CD14-positive monocyte (primary cell): ENCODE measurements at regions not wholly inside any gene's neighbourhood (a gene's known extent, or its start where the extent isn't known, plus 50 kb on each side); places are given as distances from the start of the nearest gene placed in this dataset.
A peak's percentile ranks its signal among the peaks of the same experiment; 100 is the strongest.
"Not testable (repeated sequence)": the region's sequence is repeated elsewhere in the genome, so short reads cannot be mapped to it uniquely, and the experiment has no call there.

ENCODE experiments used
- DNase-seq, 3 donors: peaks; one replicate each; pipeline ENCODE4 v3.0.0-alpha.2; 2011 to 2022
- H2AFZ ChIP-seq: 2 replicates; pipeline ENCODE4 v1.6.0; 2012; ENCODE audit warnings: mild to moderate bottlenecking, low read depth, low read length, inconsistent platforms; ENCODE audit not compliant: insufficient read depth, poor library complexity, severe bottlenecking
- H3K27ac ChIP-seq, 2 donors: 1 replicate in 1 of 2; 2 replicates in 1 of 2; pipeline ENCODE4 v1.5.1; 2012 to 2013; ENCODE audit warnings: low read length in 2 of 2, control low read depth in 1 of 2, inconsistent platforms in 1 of 2, low read depth in 1 of 2, mild to moderate bottlenecking in 1 of 2
- H3K27me3 ChIP-seq, 2 donors: one replicate each; pipeline versions ENCODE4 v1.6.0 to v1.6.1; 2011 to 2013; ENCODE audit warnings: low read length in 2 of 2; ENCODE audit not compliant: control insufficient read depth in 2 of 2, insufficient read depth in 2 of 2
- H3K36me3 ChIP-seq, 2 donors: replicated peaks in 1 of 2; 1 replicate in 1 of 2; 2 replicates in 1 of 2; pipeline versions ENCODE4 v1.5.1 to v1.6.1; 2012 to 2013; ENCODE audit warnings: low read length in 2 of 2, control low read depth in 1 of 2, inconsistent platforms in 1 of 2, mild to moderate bottlenecking in 1 of 2; ENCODE audit not compliant: insufficient read depth in 2 of 2, control insufficient read depth in 1 of 2
- H3K4me1 ChIP-seq, 2 donors: 1 replicate in 1 of 2; 2 replicates in 1 of 2; pipeline versions ENCODE4 v1.5.1 to v1.6.1; 2012 to 2013; ENCODE audit warnings: low read length in 2 of 2, control low read depth in 1 of 2, inconsistent platforms in 1 of 2, mild to moderate bottlenecking in 1 of 2, moderate library complexity in 1 of 2; ENCODE audit not compliant: insufficient read depth in 2 of 2, control insufficient read depth in 1 of 2
- H3K4me2 ChIP-seq: replicated peaks from 2 replicates; pipeline ENCODE3; 2012; ENCODE audit warnings: low read length, moderate library complexity, mild to moderate bottlenecking; ENCODE audit not compliant: poor library complexity, severe bottlenecking; ENCODE audit errors: extremely low read depth
- H3K4me3 ChIP-seq, 3 experiments: fragments of 200-600 bp in 1 of 3; sonication (generic) in 1 of 3; replicated peaks in 1 of 3; 1 replicate in 2 of 3; 2 replicates in 1 of 3; pipeline ENCODE4 v1.5.1; 2011 to 2013; ENCODE audit warnings: low read length in 3 of 3, mild to moderate bottlenecking in 3 of 3, control low read depth in 2 of 3, low read depth in 2 of 3, inconsistent platforms in 1 of 3, moderate library complexity in 1 of 3
- H3K79me2 ChIP-seq: 2 replicates; pipeline ENCODE4 v1.6.0; 2012; ENCODE audit warnings: mild to moderate bottlenecking, control low read depth, inconsistent platforms, low read length, moderate library complexity; ENCODE audit not compliant: insufficient read depth
- H3K9ac ChIP-seq: 2 replicates; pipeline ENCODE4 v1.6.0; 2017; ENCODE audit warnings: low read length, mild to moderate bottlenecking; ENCODE audit not compliant: insufficient read depth, poor library complexity, severe bottlenecking
- H3K9me3 ChIP-seq, 2 donors: replicated peaks in 1 of 2; 1 replicate in 1 of 2; 2 replicates in 1 of 2; pipeline versions ENCODE4 v1.5.1 to v1.6.1; 2012 to 2013; ENCODE audit warnings: low read length in 2 of 2, control low read depth in 1 of 2; ENCODE audit not compliant: control insufficient read depth in 1 of 2, insufficient read depth in 1 of 2
- H4K20me1 ChIP-seq: 2 replicates; pipeline ENCODE4 v1.6.0; 2012; ENCODE audit warnings: mild to moderate bottlenecking, low read length, control low read depth, moderate library complexity; ENCODE audit not compliant: insufficient read depth
- H3K27ac Mint-ChIP-seq, 7 donors: one replicate each; pipeline ENCODE4 v1.8.0; 2020; ENCODE audit warnings: mild to moderate bottlenecking in 7 of 7, mixed read lengths in 7 of 7, moderate library complexity in 6 of 7, inconsistent platforms in 2 of 7
- H3K27me3 Mint-ChIP-seq, 3 donors: one replicate each; pipeline ENCODE4 v1.8.0; 2021 to 2022; ENCODE audit warnings: low read depth in 3 of 3, mild to moderate bottlenecking in 3 of 3, mixed read lengths in 3 of 3, moderate library complexity in 3 of 3, inconsistent platforms in 1 of 3
- H3K36me3 Mint-ChIP-seq, 2 donors: one replicate each; pipeline ENCODE4 v1.8.0; 2020; ENCODE audit warnings: mixed read lengths in 2 of 2, inconsistent platforms in 1 of 2, mild to moderate bottlenecking in 1 of 2
- H3K4me1 Mint-ChIP-seq: one replicate; pipeline ENCODE4 v1.8.0; 2020; ENCODE audit warnings: mild to moderate bottlenecking, mixed read lengths
- H3K4me3 Mint-ChIP-seq, 2 donors: one replicate each; pipeline ENCODE4 v1.8.0; 2020; ENCODE audit warnings: mild to moderate bottlenecking in 2 of 2, mixed read lengths in 2 of 2, moderate library complexity in 1 of 2
- H3K9me3 Mint-ChIP-seq, 7 donors: one replicate each; pipeline ENCODE4 v1.8.0; 2020 to 2022; ENCODE audit warnings: mixed read lengths in 7 of 7, mild to moderate bottlenecking in 6 of 7, moderate library complexity in 6 of 7, inconsistent platforms in 2 of 7
- CTCF ChIP-seq: fragments of 200-600 bp; IDR thresholded peaks from one replicate; pipeline ENCODE4 v1.8.0; 2022; ENCODE audit warnings: antibody characterized with exemption, mild to moderate bottlenecking
- WGBS: methylation state at CpG from one replicate; pipeline ENCODE4 v1.1.5; 2013; ENCODE audit warnings: missing lambda C conversion rate; ENCODE audit not compliant: insufficient coverage; 5-methylcytosine and 5-hydroxymethylcytosine counted together
- intact Hi-C, 2 donors: fragments of 100-400 bp; cut with micrococcal nuclease; formaldehyde crosslinking; loops; one replicate each; pipeline versions ENCODE4 v1.15.0 to v1.15.1; 2023

DNA sequence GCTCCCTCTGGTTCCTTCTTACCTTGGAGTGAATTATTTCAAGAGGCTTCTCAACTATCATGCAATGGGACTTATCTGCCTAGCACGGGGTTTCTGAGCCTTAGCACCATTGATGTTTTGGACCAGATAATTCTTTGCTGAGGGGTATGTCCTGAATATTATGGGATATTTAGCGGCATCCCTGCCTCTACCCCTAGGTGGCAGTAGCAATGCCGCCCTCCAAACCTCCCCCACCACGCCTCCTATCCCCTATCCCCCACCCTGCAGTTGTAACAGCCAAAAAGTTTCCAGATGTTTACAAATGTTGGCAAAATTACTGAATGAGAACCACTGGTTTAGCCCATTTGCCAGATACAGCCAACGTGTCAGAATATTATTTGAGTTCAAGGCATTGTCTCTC is 125.5 kb downstream of the POSTN start:
- Histone ChIP-seq H3K9ac (no peak overlapping the region), H3K4me3 (no peak overlapping the region), H3K9me3 (peaks cover 3 to 9% of the 10 kb centered on the region in 2 donors), H2AFZ (no peak overlapping the region), H3K27me3 (no peaks in the 10 kb centered on the region), H3K36me3 (no peaks in the 10 kb centered on the region), H3K79me2 (no peaks in the 10 kb centered on the region), H3K4me1 (no peaks in the 10 kb centered on the region), H4K20me1 (no peaks in the 10 kb centered on the region), H3K4me2 (no peak overlapping the region), H3K27ac (no peak overlapping the region)
- WGBS, result 82% methylated on average over 2 of the region's 5 CpGs
- Mint-ChIP-seq H3K4me1 (no peaks in the 10 kb centered on the region), H3K27me3 (no peaks in the 10 kb centered on the region), H3K9me3 (peaks cover 0 to 22% (median 4%) of the 10 kb centered on the region in 7 donors), H3K27ac (no peak overlapping the region), H3K36me3 (no peaks in the 10 kb centered on the region), H3K4me3 (no peak overlapping the region)
- no peak for TF ChIP-seq CTCF
- intact Hi-C loops, result no loop called here
- no peak for DNase-seq

DNA sequence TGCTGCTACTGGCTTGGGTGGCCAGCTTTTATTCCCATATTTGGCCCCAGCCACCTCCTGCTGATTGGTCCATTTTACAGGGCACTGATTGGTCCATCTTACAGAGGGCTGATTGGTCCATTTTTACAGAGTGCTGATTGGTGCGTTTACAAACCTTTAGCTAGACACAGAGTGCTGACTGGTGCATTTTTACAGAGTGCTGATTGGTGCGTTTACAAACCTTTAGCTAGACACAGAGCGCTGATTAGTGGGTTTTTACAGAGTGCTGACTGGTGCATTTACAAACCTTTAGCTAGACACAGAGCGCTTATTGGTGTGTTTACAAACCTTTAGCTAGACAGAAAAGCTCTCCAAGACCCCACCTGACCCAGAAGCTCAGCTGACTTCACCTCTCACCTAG is 126.3 kb downstream of the POSTN start:
- H3K27me3 Mint-ChIP-seq, H3K36me3 ChIP-seq, H3K27me3 ChIP-seq, H2AFZ ChIP-seq, H3K4me1 Mint-ChIP-seq, DNase-seq, H3K4me1 ChIP-seq, H3K4me3 ChIP-seq, H3K4me2 ChIP-seq, intact Hi-C loops, H3K4me3 Mint-ChIP-seq, H3K79me2 ChIP-seq, H3K9ac ChIP-seq, H3K9me3 ChIP-seq, H4K20me1 ChIP-seq, H3K27ac ChIP-seq, H3K36me3 Mint-ChIP-seq: not testable (repeated sequence)
- peaks cover 0 to 20% (median 6%) of the 10 kb centered on the region in 7 donors for H3K9me3 Mint-ChIP-seq
- H3K27ac Mint-ChIP-seq, result peak overlapping the region in 1 of 7 donors; percentile 12
- no CpG with 5 or more reads among the region's 4 CpGs for WGBS
